ENCODE measurements at regions not wholly inside any gene's neighbourhood (a gene's known extent, or its start where the extent isn't known, plus 50 kb on each side); places are given as distances from the start of the nearest gene placed in this dataset.

- TF ChIP-seq, protein P1, sequence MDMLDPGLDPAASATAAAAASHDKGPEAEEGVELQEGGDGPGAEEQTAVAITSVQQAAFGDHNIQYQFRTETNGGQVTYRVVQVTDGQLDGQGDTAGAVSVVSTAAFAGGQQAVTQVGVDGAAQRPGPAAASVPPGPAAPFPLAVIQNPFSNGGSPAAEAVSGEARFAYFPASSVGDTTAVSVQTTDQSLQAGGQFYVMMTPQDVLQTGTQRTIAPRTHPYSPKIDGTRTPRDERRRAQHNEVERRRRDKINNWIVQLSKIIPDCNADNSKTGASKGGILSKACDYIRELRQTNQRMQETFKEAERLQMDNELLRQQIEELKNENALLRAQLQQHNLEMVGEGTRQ (IDR thresholded peaks at IDR 0.05) = no peak
- no peak for TF ChIP-seq MAZ (IDR thresholded peaks at IDR 0.05; ENCODE audit: borderline replicate concordance, low read depth, low read length)
- TF ChIP-seq CTCF (IDR thresholded peaks at IDR 0.05) = no peak
- no peak for TF ChIP-seq KDM1A (IDR thresholded peaks at IDR 0.05; ENCODE audit: low read depth)
- no peak for TF ChIP-seq MAX (IDR thresholded peaks at IDR 0.05)
Observed at GRCh38 chr18:30819619-30820018, 222.9 kb downstream of the DSC3 start.
